Activated CD8-positive, alpha-beta memory T cell treated with anti-CD3 and anti-CD28 coated beads for 48 hours (primary cell): ENCODE measurements at regions not wholly inside any gene's neighbourhood (a gene's known extent, or its start where the extent isn't known, plus 50 kb on each side); places are given as distances from the start of the nearest gene placed in this dataset.
"Not testable (repeated sequence)": the region's sequence is repeated elsewhere in the genome, so short reads cannot be mapped to it uniquely, and the experiment has no call there.

Source experiments
- DNase-seq, 3 experiments: peaks; one replicate each; pipeline ENCODE4 v3.0.0-alpha.2; 2020; ENCODE audit warnings: low read depth in 2 of 3, low spot score in 2 of 3

DNA sequence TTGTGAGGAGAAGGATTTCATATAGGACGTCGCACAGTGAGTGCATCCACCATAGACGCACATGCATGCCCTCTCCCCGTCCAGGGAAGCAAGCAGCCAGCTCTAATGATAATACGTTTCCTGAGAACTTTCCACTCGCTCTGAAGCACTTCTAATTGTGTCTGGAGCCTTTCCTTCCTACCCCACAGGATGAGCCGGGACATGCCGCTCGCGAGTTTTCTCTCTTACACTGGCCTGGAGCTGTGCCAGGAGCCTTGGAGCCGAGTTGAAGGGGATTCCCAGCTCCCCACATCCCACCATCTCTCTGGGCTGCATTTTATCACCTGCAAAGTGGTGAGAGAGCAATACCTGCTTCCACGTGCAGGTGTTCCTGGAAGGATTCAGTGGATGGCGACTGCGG lies 368.1 kb downstream of the C16orf95 start:
- no peak for DNase-seq

DNA sequence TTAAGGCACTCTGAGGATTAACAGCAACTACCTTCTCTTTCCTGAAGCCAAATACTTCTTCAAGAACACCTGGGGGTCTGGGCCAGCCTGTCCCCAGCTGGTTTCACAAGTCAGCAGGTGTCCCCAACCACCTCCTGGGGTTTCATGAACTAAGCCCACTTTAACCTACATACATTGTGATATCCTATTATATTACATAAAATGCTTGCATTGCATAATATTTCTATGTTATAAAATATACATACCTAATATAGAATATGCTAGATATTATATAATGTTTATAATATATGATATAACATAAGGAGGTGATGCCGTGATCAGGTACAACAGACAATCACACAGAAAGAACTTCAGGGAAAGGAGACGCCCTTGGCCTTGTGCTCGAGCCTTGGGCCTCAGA lies 367.6 kb downstream of the C16orf95 start:
- DNase-seq, result no peak

DNA sequence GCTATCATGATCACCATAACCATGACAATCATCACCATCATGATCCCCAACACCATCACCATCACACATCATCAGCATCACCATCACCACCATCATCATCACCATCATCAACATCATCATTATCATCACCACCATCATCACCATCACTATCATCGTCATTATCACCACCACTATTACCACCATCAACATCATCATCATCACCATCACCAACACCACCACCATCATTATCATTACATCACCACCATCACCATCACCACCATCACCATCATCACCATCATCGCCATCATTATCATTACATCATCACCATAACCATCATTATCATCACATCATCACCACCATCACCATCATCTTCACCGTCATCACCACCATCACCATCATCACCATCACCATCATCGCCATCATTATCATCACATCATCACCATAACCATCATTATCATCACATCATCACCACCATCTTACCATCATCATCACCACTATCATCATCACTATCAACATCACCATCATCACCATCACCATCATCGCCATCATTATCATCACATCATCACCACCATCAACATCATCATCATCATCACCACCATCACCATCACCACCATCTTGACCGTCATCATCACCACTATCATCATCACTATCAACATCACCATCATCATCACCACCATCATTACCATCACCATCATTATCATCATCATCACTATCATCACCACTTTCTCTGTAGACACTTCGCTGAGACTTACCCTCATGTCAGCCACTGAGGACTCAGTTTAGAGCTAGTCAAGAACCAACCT lies 366.0 kb downstream of the C16orf95 start:
- no peak for DNase-seq

DNA sequence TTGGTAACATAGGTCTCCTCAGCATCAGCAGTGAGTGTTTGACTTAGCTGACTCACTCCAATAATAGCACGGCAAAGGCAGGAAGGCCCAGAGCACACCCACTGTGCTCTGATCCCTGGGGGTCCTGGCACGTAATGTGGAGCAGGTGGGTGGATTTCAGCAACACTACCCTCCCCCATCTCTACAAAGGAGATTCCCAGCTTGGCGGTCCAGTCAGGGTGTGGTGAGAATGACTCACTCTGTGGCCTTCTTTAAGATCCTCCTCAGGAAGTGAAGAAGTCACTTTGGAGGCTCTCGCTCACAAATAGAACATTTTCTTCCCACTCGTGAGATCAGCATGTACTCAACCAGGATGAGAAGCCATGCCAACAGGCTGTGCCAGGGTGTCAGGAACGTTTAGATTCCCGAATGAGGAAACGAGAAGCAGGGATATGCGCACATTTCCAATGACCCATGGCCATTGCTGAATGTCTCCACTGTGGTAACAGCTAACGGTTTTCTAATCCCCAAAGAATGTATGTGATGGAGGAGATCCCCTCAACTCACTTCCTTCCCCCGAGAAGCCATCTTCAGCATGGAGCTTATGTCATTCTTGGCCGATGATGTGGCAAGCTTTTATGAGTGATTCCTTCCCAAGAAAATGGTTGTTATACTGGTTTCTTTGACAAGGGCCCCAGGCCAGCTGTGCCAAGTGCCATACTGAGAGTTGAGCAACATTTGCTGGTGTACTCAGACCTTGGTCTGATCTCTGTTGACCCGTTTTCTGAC lies 365.2 kb downstream of the C16orf95 start:
- DNase-seq, result no peak

DNA sequence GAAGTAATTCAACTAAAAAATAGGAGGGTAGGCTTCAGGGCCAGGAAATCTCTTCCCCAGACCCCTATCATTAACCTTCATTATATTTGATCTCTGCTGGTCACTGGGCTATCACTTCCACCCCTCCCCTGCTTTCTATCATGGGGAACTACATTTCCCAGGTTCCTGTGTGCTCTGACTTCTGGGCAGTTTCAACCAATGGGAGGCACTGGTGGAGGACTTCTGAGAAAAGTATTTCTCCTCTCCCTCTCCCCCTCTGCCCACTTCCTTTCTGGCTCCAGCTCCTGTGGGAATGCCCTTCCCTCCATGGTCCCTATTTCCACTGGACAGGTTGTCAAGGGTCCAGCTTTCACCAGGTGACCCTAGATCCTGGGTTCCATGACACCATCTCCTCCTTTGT lies 364.4 kb downstream of the C16orf95 start:
- no peak for DNase-seq

DNA sequence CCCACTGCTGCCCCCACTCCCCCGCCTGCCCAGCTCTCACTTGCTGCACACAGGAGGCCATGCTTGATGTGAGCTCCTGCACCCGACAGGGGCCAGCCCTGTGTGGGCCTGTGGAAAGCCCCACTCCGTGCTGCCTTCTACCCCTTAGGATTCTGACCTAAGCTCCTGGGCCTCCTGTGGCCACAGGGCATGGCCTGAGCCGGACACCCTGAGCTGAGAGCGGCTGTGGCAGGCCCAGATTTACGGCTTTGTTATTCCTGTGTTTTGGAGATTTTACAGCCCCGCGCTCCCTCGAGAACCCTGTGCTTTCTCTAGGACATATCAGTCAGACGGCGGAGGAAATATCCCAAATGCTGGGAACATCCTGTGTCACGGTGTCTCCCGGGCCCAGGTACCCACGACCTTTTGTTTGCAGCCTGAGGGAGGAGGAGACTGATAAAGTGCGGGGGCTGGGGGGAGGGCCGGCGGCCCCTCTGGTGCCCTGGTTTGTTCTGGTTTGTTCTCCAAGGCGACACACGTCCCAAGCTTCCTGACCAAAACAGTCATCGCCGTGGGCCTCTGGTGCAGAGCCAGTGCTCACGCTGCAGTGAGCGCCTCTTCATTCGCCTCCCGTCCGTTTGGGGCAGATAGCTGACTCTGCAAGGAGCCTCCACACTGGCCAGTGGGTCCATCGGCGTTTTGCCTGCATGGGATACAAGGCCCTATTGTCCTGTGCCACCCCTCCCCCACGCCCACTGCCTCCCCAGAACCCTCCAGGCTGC lies 363.4 kb downstream of the C16orf95 start:
- no peak for DNase-seq

DNA sequence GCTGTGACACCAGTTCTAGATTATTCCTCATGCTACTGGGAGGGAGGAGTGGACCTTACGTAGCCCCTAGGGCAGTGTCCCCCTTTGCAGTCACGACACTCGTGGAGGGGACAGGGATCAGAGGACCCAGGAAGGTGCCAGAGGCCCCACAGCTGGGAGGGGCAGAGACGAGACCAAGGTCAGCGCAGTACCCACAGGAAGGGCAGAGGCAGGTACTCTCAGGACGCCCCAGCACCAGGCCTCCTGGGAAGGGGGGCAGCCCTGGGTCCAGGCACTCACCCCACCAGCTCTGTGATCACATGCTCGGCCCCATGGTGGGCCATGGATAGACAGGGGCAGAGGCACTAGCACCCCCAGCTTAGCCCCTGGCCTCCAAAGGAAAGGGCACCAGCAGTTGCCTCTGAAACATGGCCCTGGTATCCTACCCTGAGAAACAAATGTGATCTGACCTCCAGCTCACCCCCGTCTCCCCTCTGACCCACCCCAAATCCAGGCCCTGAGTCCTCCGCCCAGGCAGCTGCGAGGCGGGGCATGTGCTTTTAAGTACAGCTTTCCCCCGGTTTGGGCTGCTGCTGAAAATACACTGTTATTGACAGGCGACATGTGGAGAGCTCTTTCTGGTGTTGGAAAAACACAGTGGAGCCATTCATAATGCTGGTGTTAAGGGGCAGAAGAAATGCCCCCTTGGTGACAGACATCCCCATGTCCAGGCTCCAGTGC lies 361.9 kb downstream of the C16orf95 start:
- no peak for DNase-seq

DNA sequence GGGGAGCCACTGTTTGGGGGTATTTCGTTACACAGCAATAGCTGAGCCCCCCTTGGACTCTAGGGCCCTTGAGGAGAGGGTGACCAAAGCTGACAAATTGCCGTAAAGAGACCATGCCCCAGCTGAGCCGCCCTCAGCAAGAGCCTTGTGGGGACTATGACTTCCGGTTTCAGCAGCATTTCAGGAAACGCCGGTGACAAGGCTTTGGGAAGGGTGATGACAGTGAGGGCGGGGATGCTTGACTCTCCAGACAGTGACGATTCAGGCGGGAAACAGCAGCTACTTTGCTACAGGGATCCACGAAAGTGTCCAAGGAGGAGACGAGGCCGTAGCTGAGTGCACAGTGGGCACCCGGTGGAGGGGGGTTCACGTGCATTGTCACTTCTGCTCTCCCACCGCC lies 360.8 kb downstream of the C16orf95 start:
- no peak for DNase-seq

DNA sequence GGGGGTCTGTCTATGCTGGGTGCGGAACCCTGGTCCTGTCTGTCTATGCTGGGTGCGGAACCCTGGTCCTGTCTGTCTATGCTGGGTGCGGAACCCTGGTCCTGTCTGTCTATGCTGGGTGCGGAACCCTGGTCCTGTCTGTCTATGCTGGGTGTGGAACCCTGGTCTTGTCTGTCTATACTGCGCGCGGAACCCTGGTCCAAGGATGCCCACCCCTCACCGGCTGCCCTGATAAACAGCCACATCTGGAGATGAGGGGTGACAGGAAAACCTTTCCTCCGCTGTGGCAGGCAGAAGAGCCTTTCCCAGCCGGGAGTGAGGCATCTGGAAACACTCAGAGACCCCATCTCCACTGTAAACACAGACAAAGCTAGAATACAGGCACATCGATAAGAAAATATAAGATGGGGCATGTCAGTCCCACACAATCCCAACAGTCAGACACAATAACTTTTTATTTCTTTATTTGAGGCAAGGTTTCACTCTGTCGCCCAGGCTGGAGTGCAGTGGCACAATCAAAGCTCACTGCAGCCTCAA lies 359.5 kb downstream of the C16orf95 start:
- DNase-seq, result not testable (repeated sequence)

DNA sequence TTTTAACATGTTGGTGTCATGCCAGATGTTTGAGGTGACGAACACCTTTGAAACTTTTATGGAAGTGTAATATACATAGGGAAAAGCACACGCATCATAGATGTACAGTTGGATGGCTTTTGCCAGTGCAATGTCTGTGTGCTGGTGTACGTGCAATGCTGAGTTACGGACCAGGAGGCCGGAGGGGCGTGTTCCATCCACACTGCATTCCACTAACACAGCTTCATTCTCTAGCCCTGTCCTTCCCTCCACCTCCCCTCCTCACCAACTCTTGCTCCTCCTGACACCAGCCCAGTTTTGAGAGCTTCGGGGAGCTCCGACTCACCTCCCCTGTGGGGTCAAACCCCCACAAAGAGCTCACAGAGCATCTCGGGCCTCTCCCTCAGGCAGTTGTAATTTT lies 358.8 kb downstream of the C16orf95 start:
- no peak for DNase-seq

DNA sequence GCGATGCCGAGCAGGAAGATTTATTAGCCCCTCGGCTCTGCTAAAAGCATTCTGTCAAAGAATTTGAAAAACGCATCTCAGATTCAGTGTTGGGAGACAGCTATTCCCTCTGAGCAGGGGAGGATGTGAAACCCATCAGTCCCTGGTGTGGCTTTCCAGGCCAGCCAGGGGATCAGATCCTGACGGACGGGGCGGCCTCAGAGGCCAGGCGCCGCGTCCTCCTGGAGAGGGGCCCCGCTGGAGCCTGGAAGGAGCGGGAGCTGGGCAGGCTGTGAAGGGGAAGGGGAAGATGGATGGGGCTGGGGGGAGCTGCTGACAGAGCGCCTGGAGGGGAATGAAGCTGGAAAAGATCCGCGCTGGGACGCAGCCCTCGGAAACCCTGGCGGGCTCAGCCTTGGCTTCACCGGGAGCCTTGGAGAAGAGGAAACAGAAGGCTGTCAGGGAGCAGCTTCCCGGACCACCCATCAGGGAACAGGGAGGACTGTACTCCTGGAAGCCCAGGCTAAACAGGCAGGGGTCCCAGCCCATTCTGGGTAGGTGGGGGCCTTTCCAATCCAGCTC lies 358.0 kb downstream of the C16orf95 start:
- no peak for DNase-seq

DNA sequence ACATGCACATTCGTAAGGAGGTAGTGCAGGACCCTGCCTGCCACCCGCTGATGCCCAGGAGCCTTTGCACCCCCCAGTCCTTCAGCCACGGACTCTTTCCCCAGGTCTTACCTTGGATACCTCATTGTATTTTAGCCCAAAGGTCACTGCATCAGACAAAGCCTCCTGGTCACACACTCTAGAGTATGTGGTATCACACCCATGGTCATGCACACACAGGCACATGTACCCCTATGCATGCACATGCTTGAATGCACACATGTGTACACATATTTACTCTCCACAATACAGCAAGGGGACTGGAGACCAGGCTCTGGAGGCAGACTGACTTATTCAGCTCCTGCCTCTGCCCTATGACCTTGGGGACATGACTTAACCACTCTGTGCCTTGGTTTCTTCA lies 357.5 kb downstream of the C16orf95 start:
- no peak for DNase-seq

DNA sequence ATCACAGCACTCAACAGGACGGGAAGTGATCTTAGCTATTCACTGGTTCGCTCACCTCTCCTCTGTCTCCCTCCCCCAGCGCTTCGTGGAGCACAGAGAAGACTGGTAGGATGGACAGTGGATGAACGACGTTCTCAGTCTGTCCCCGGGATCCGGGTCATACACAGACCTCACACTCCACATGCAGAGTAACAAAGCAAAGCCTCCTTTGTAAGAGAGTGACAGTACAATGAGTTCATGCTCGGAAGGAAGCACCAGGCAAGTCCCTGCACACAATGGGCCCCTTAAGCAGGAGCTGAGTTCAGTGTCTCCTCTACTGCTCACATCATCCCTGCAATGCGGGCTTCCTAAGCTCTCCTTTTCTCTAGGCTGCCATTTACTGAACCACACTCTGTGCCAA lies 356.9 kb downstream of the C16orf95 start:
- DNase-seq, result no peak

DNA sequence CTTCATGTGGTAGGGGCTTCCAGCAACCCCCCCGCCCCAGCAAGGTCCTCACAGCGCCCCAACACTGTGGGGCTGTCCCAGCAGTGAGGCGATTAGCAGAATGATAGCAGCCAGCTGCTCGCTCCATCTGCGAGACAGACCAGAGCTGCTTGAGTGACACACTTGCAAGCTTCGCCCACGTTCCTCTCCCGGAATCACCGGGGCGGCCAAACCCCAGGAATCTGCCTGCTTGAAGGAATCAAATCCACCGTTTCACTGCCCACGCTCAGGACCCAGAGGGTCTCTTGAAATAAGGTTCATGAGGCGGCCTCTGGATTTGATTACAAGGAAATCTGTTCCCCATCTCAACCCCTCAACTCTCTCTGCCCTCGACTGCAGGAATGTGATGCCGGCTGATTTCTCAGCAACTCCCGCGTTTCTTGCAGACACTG lies 356.0 kb downstream of the C16orf95 start:
- no peak for DNase-seq

DNA sequence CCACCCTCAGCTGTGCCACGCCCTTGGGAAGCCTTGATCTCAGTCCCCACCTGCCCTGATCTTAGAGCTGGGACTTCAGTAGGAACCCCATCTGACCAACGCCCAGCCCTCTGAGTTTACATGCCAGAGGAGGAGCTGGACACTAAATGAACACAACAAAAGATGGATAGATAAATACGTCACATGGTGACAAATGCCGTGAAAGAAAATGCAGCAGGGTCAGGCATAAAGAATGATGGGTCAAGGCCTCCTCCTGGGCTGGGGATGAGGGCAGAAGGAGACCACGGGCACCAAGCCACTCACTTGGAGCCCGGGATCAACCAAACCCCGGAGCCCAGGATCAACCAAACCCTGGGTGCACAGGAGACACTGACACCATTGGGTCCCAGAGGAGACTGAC lies 354.9 kb downstream of the C16orf95 start:
- no peak for DNase-seq

DNA sequence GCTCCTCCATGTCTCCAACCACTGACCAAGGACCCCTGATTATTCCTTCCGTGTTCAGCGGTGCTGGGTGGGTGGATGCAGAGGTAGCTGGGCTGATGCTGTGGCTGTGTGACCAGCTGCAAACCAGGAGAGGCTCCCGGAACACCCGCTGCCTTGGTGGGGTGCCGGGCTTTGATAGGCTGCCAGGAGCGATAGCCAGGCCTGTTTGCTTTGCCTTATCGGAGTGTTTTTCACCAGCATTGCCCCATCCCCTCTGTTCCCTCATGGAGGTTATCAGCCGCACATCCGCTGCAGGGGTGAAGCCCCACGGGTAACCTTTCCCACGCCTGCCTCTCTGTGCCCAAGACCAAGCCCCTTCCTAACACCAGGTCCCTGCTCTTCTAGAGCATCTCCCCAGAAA lies 354.3 kb downstream of the C16orf95 start:
- no peak for DNase-seq

DNA sequence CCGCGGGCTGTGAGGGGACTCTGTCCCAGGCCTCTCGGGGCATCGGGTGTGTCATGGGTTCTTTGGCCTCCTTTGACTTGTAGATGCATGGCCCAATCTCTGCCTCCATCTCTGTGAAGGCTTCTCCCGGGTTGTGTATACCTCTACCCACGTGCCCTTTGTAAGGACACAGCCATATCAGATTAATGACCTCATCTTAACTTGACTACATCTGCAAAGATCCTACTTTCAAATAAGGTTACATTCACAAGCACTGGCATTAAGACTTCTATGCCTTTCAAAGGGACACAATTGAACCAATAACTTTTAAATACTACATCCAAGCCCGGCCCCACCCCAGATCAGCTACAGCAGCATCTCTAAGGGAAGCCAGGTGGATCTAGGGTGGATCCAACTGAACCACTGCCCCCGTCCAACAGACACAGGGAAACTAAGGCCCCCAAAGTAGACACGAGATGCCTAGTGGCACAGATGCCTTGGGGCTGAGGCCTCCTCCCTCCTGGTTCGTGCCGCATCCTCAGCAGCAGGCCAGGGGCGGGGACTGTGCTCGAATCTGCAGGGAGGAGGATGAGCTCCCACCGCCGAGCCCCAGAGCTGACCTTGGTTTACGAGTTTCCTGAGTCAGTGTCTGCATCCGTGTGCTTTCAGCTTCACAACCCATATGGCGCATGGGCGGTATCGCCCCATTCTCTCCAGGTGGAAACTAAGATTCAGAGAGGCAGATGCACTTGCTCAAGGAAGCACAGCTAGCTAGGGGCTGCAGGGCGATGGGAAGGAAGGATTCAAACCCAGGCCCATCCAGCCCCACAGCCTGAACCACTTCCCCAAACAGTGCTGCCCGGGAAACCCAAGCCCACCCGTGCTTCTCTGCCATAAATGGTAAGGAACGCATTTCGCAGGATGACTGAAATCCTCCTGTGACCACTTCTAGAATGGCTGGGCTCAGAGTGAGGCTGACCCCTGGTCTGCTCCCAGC lies 353.3 kb downstream of the C16orf95 start:
- DNase-seq, result no peak

DNA sequence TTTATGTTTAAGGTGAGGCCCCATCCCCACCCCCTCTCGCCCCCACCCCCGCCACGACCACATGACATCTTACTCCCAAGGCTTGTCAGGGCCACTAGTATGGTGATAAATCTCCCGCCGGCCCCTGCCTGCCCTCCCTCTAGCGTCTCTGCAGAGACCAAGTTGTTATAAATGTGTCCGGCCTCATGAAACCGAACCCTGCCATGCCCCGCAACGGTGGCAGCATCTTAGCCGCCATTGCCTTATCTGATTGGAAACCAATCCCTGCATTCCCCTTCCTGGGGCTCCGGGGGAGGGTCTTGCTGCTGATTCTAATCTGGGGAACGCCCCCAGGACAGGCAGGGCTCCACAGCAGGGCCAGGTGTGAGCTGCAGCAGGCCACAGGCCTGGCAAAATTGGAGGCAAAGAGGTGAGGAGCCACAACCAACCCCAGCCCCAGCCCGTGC lies 352.4 kb downstream of the C16orf95 start:
- DNase-seq, result no peak

DNA sequence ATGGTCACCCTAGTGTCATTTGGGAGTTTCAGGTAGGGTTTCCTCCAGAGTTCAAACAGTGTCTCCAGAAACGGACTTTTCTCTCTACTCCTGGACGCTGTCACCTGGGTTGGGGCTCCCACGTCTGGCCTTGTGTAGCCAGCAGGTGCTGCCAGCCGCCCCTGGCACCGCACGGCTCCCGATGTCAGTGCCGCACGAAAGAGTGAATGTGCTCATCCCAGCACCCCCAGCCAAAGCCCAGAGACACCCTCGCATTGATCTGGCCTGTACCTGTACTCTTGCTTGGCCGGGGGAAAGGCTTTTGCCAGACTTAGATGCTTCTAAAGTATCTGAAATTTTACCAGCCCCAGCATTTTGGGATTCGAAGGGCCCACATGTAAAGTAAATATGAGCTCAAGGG lies 351.9 kb downstream of the C16orf95 start:
- no peak for DNase-seq
